Thymus (tissue), 11 donors: ENCODE measurements at regions not wholly inside any gene's neighbourhood (a gene's known extent, or its start where the extent isn't known, plus 50 kb on each side); places are given as distances from the start of the nearest gene placed in this dataset.
"Not testable (repeated sequence)": the region's sequence is repeated elsewhere in the genome, so short reads cannot be mapped to it uniquely, and the experiment has no call there.

Experiments
- DNase-seq, 9 donors: peaks; one replicate each; pipeline ENCODE4 v3.0.0-alpha.2; 2013; ENCODE audit warnings: low spot score in 9 of 9, low read depth in 6 of 9, missing footprints in 1 of 9
- H3K27ac ChIP-seq, 2 donors: one replicate each; pipeline ENCODE4 v1.5.1; 2013; ENCODE audit warnings: control low read depth in 1 of 2, low read depth in 1 of 2, low read length in 1 of 2, mild to moderate bottlenecking in 1 of 2, moderate library complexity in 1 of 2
- H3K27me3 ChIP-seq, 2 donors: one replicate each; pipeline ENCODE4 v1.5.1; 2013; ENCODE audit warnings: low read length in 1 of 2; ENCODE audit not compliant: control insufficient read depth in 2 of 2, insufficient read depth in 1 of 2
- H3K36me3 ChIP-seq, 2 donors: one replicate each; pipeline ENCODE4 v1.5.1; 2013; ENCODE audit warnings: low read length in 1 of 2, mild to moderate bottlenecking in 1 of 2, moderate library complexity in 1 of 2; ENCODE audit not compliant: control insufficient read depth in 2 of 2, insufficient read depth in 2 of 2
- H3K4me1 ChIP-seq, 2 donors: one replicate each; pipeline ENCODE4 v1.5.1; 2013; ENCODE audit warnings: low read length in 2 of 2; ENCODE audit not compliant: control insufficient read depth in 2 of 2, insufficient read depth in 2 of 2
- H3K4me3 ChIP-seq, 2 donors: one replicate each; pipeline ENCODE4 v1.5.1; 2013; ENCODE audit warnings: low read length in 2 of 2, control low read depth in 1 of 2, mild to moderate bottlenecking in 1 of 2
- H3K9me3 ChIP-seq, 2 donors: one replicate each; pipeline ENCODE4 v1.5.1; 2013; ENCODE audit warnings: low read length in 1 of 2, mild to moderate bottlenecking in 1 of 2; ENCODE audit not compliant: control insufficient read depth in 2 of 2, insufficient read depth in 1 of 2
- WGBS: extraction: QIAGEN DNeasy Blood & Tissue Kit; methylation state at CpG from one replicate; pipeline ENCODE4 v1.1.7; 2013; 5-methylcytosine and 5-hydroxymethylcytosine counted together
- donor health status: healthy.

DNA sequence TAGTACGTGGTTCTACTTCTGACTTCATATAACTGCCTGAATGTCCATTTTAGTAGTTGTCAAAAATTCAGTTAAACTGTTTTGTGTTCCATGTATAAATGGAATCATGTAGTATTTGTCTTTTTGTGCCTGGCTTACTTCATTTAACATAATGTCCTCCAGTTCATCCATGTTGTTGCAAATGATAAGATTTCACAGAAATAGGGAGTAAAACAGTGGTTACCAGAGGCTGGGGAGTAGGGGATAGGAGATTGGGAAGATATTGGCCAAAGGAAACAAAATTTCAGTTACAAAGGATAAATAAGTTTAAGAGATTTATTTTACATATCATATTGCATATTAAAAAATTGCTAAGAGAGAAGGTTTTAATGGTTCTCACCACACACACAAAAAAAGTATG, 425.0 kb upstream of the MEF2C start:
- no peak overlapping the region for H3K27ac ChIP-seq
- no peak overlapping the region for H3K4me3 ChIP-seq
- H3K4me1 ChIP-seq = no peaks in the 10 kb centered on the region
- 96% methylated on average over 1 of the region's 1 CpG for WGBS
- H3K27me3 ChIP-seq = no peaks in the 10 kb centered on the region
- H3K36me3 ChIP-seq = no peaks in the 10 kb centered on the region
- DNase-seq = no peak
- H3K9me3 ChIP-seq = no peaks in the 10 kb centered on the region

DNA sequence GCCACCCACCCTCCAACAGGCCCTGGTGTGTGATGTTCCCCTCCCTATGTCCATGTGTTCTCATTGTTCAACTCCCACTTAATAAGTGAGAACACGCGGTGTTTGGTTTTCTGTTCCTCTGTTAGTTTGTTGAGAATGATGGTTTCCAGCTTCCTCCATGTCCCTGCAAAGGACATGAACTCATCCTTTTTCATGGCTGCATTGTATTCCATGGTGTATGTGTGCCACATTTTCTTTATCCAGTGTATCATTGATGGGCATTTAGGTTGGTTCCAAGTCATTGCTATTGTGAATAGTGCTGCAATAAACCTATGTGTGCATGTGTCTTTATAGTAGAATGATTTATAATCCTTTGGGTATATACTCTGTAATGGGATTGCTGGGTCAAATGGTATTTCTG, 424.2 kb upstream of the MEF2C start:
- not testable (repeated sequence) for H3K36me3 ChIP-seq, H3K4me3 ChIP-seq, DNase-seq, H3K4me1 ChIP-seq, H3K27ac ChIP-seq, H3K27me3 ChIP-seq, H3K9me3 ChIP-seq
- 100% methylated on average over 2 of the region's 2 CpGs for WGBS

- no peak for DNase-seq
- Histone ChIP-seq H3K4me1 (no peaks in the 10 kb centered on the region), H3K4me3 (no peak overlapping the region), H3K36me3 (no peaks in the 10 kb centered on the region), H3K27me3 (no peaks in the 10 kb centered on the region), H3K9me3 (no peaks in the 10 kb centered on the region), H3K27ac (no peak overlapping the region)
- 90% methylated on average over 4 of the region's 4 CpGs for WGBS
These were observed 420.1 kb upstream of the MEF2C start for GRCh38 chr5:89303033-89303480.

GRCh38 chr5:89302102-89302891, 419.3 kb upstream of the MEF2C start:
- H3K4me1 ChIP-seq = no peaks in the 10 kb centered on the region
- no peak for DNase-seq
- H3K27ac ChIP-seq = no peak overlapping the region
- no peak overlapping the region for H3K4me3 ChIP-seq
- H3K27me3 ChIP-seq = no peaks in the 10 kb centered on the region
- 96% methylated on average over 5 of the region's 5 CpGs for WGBS
- no peaks in the 10 kb centered on the region for H3K36me3 ChIP-seq
- H3K9me3 ChIP-seq = no peaks in the 10 kb centered on the region

DNA sequence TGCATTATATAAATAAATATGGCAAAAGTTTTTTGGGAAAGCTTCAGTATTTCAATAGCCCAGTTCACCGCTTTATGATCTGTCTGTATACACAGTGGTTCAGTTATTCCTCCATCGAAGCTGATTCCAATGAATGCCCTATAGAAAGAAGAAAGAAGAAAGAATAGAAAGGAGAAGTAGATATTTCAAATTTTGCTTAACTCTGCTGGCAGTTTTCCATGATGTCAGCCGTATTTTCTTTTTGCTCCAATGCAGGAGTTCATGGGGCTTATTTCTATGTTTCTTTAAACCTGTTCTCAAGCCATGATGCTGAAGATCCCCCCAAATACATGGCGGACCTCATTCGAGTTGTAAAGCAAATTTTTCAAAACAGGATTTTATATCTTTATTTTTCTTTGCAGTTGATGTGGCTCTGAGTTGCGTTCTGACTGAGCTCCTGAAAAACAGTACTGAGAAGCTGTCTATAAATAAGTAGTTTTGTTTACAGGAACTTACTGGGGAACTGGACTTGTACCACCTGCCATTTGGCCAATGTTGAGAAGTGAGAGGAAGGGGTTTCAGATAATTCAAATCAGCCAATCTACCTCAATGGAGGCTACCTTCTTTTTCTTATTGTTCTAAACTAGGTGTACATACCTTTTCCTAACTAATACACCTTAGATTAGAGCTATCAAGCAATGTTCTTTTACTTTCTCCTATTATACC, 418.5 kb upstream of the MEF2C start:
- Histone ChIP-seq H3K27me3 (no peaks in the 10 kb centered on the region), H3K4me3 (no peak overlapping the region), H3K4me1 (no peaks in the 10 kb centered on the region), H3K27ac (no peak overlapping the region), H3K9me3 (no peaks in the 10 kb centered on the region), H3K36me3 (no peaks in the 10 kb centered on the region)
- 96% methylated on average over 6 of the region's 6 CpGs for WGBS
- DNase-seq = no peak

DNA sequence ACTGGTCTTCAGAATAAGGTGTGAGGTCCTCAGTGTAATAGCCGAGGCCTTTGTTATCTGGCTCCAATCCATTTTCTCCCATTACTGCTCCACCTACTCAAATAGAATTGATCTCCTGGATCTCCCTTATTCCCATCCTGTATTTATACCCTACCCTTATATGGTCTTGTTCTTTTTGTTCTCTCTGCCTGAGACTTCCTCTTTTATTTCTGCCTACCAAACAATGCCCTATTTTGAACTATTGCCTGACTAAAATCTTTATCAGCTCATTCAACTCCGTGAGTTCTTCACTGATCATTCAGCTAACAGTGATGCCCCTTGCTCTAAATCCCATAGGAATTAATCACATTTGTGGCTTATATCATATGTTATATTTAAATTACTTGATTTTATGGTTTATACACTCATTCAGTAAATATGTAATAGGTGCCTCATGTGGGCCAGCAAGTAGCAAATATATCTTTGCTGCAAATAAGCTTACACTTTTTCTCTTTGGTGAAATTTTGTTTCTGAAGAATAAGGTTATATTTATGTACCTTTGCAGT, 417.5 kb upstream of the MEF2C start:
- 92% methylated on average over 2 of the region's 2 CpGs for WGBS
- no peaks in the 10 kb centered on the region for H3K4me1 ChIP-seq
- H3K4me3 ChIP-seq = no peak overlapping the region
- no peak for DNase-seq
- no peaks in the 10 kb centered on the region for H3K36me3 ChIP-seq
- H3K9me3 ChIP-seq = no peaks in the 10 kb centered on the region
- no peaks in the 10 kb centered on the region for H3K27me3 ChIP-seq
- H3K27ac ChIP-seq = no peak overlapping the region

DNA sequence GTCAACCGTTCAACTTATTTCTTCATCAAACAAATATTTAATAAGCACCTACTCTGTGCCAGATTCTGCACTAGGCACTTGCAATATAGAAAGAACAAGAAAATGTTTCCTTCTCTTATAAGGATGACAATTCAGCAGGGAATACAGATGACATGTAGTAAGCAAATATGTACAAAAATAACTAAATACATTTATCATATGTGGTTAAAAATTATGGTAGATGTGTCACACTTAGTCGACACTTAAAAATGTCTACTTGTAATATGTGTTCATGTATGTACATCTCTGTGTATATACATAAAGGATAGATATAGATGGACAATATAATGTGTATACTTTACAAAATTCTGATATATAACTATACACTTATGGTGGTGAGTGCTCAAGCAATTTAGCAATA, 417.0 kb upstream of the MEF2C start:
- H3K4me1 ChIP-seq = no peaks in the 10 kb centered on the region
- no peak overlapping the region for H3K4me3 ChIP-seq
- no peaks in the 10 kb centered on the region for H3K9me3 ChIP-seq
- H3K36me3 ChIP-seq = no peaks in the 10 kb centered on the region
- DNase-seq = no peak
- whole genome bisulfite sequencing = 97% methylated on average over 2 of the region's 2 CpGs
- no peak overlapping the region for H3K27ac ChIP-seq
- no peaks in the 10 kb centered on the region for H3K27me3 ChIP-seq

- DNase-seq = no peak
- H3K27me3 ChIP-seq = no peaks in the 10 kb centered on the region
- no peak overlapping the region for H3K27ac ChIP-seq
- H3K9me3 ChIP-seq = no peaks in the 10 kb centered on the region
- no peak overlapping the region for H3K4me3 ChIP-seq
- H3K36me3 ChIP-seq = no peaks in the 10 kb centered on the region
- no peaks in the 10 kb centered on the region for H3K4me1 ChIP-seq
- 88% methylated on average over 1 of the region's 1 CpG for WGBS
These were observed 414.1 kb upstream of the MEF2C start for GRCh38 chr5:89297066-89297465.

DNA sequence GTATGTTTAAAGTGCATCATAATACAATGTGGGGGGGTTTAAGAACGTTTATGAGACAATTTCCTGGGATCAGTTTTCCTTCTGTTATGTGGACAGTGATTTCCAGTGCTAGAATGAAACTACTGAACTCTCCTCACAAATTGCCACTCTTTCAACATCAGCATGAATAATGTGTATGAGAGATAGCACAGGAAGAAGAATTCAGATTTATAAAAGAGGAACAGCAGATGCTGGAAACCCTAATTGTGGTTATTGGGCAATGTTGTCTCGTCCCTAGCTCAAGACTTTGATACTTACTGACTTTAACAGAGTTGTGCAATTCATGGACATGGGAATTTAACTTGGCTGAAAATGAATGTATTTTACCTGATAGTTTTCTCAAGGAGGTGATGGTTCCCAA, 410.8 kb upstream of the MEF2C start:
- H3K4me3 ChIP-seq = no peak overlapping the region
- DNase-seq = no peak
- H3K36me3 ChIP-seq = no peaks in the 10 kb centered on the region
- no peaks in the 10 kb centered on the region for H3K4me1 ChIP-seq
- no peaks in the 10 kb centered on the region for H3K27me3 ChIP-seq
- WGBS = 36% methylated on average over 2 of the region's 2 CpGs
- H3K27ac ChIP-seq = no peak overlapping the region
- no peaks in the 10 kb centered on the region for H3K9me3 ChIP-seq
